Sciatic nerve (tissue), 2 donors: ENCODE measurements at regions not wholly inside any gene's neighbourhood (a gene's known extent, or its start where the extent isn't known, plus 50 kb on each side); places are given as distances from the start of the nearest gene placed in this dataset.
"Not testable (repeated sequence)": the region's sequence is repeated elsewhere in the genome, so short reads cannot be mapped to it uniquely, and the experiment has no call there.

Source experiments
- ATAC-seq: fragments of 200-7000 bp; cut with Tn5 transposase; one replicate; pipeline ENCODE4 v1.9.1; 2020; ENCODE audit warnings: mild to moderate bottlenecking, moderate library complexity
- DNase-seq: peaks from one replicate; pipeline ENCODE4 v3.0.0-alpha.2; 2020; ENCODE audit warnings: low spot score
- intact Hi-C: fragments of 100-400 bp; cut with DNase I; formaldehyde crosslinking; loops from one replicate; pipeline ENCODE4 v1.14.2; 2022
- donor health status: DM: no; HTN: no; CAD: no.
- donor health status: DM: no; HTN: no; CAD: no.

- ATAC-seq (no peak), DNase-seq (no peak)
- intact Hi-C loops = no loop called here
These were observed 87.0 kb upstream of the MTAP start for GRCh38 chr9:21715408-21715807.

GRCh38 chr9:21720758-21721157 is 81.7 kb upstream of the MTAP start:
- no peak for DNase-seq
- intact Hi-C loops = no loop called here
- no peak for ATAC-seq

- ATAC-seq, intact Hi-C loops, DNase-seq: not testable (repeated sequence)
These were observed 75.0 kb upstream of the MTAP start for GRCh38 chr9:21727411-21727810.

GRCh38 chr9:21728781-21729180 is 73.7 kb upstream of the MTAP start:
- ATAC-seq (no peak), DNase-seq (no peak)
- intact Hi-C loops = no loop called here

- intact Hi-C loops = no loop called here
- ATAC-seq = no peak
- DNase-seq = no peak
These were observed 72.8 kb upstream of the MTAP start for GRCh38 chr9:21729648-21730047.

- intact Hi-C loops = no loop called here
- no peak for ATAC-seq
- no peak for DNase-seq
These were observed 71.5 kb upstream of the MTAP start for GRCh38 chr9:21730899-21731298.

GRCh38 chr9:21741151-21741550 is 61.3 kb upstream of the MTAP start:
- no peak for DNase-seq
- no peak for ATAC-seq
- intact Hi-C loops = no loop called here

GRCh38 chr9:21744320-21744719 is 58.1 kb upstream of the MTAP start:
- intact Hi-C loops = no loop called here
- no peak for ATAC-seq
- DNase-seq = no peak

- intact Hi-C loops = no loop called here
- no peak for DNase-seq
- peak; percentile 87 for ATAC-seq
These were observed 57.6 kb upstream of the MTAP start for GRCh38 chr9:21744841-21745240.

GRCh38 chr9:21746550-21746949 is 55.9 kb upstream of the MTAP start:
- ATAC-seq = no peak

GRCh38 chr9:21747175-21747574 is 55.3 kb upstream of the MTAP start:
- ATAC-seq = no peak
- no peak for DNase-seq
- intact Hi-C loops = no loop called here

More at GRCh38 chr9:21746550-21746949, 55.9 kb upstream of the MTAP start:
- DNase-seq = no peak
- intact Hi-C loops = no loop called here

GRCh38 chr9:21750021-21750735 is 52.3 kb upstream of the MTAP start:
- DNase-seq = no peak
- no peak for ATAC-seq
- intact Hi-C loops = no loop called here

- DNase-seq (no peak), ATAC-seq (no peak)
- intact Hi-C loops = no loop called here
These were observed 50.4 kb upstream of the MTAP start for GRCh38 chr9:21751998-21752397.
